ENCODE measurements at regions not wholly inside any gene's neighbourhood (a gene's known extent, or its start where the extent isn't known, plus 50 kb on each side); places are given as distances from the start of the nearest gene placed in this dataset.

GRCh38 chr5:135128361-135128760, 94.3 kb upstream of the PITX1 start:
- no TSS peak for BruUV-seq (replicated peaks)
- TF ChIP-seq CTCF (conservative IDR thresholded peaks at IDR 0.05; ENCODE audit: low read depth, low read length) (no peak), EZH2 (IDR thresholded peaks at IDR 0.05; ENCODE audit: borderline replicate concordance, low read depth, low read length, poor library complexity, severe bottlenecking) (no peak)

DNA sequence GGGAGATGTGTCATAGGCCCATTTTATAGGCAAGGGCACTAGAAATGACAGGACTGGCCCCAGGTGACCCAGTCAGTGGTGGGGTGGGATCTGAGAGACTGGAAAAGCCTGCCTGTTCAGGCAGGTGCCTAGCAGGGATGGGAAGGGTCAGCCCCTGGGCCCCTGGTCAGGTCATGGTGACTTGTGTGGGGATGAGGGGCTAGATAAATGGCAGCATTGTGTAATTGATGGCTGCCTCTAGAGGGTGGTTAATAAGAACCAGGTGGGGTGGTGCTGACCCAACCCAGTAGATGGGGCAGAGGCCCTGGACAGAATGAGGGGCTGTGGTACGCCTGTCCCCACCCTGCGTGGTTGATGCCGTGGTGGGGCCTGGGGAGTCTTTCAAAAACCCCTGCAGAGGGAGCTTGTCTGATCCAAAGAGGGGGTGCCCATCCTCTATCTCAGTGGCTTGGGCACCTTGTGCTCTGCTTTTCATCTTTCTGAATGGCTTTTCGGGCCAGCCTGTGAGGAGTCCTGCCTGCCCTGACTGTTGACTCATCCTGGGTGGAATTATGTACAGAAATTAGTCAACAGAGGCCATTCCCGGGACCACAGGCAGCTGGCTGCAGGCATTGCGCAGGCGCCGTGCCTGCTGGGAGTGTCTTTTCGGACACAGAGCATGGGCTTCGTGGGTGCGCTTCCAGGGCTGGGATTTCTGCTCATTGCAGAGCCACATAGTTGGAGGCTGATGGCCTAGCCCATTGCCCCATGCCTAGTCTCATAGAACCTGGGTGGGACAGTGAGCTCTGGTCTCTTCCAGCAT, 93.6 kb upstream of the PITX1 start:
- Histone ChIP-seq H3K4me3 (ENCODE audit: low read depth, low read length, poor library complexity, severe bottlenecking) (no peak overlapping the region), H3K9me3 (ENCODE audit: low read depth, low read length, poor library complexity, severe bottlenecking) (no peaks in the 10 kb centered on the region), H3K27ac (ENCODE audit: low read depth, low read length, poor library complexity, severe bottlenecking) (no peak overlapping the region), H3K27me3 (replicated peaks; ENCODE audit: insufficient read depth, low read depth, low read length, poor library complexity) (peaks cover 6% of the 10 kb centered on the region), H3K4me1 (ENCODE audit: insufficient read depth, low read length, poor library complexity, severe bottlenecking) (no peaks in the 10 kb centered on the region), H3K36me3 (ENCODE audit: insufficient read depth, low read length, poor library complexity, severe bottlenecking) (no peaks in the 10 kb centered on the region)
- TF ChIP-seq EZH2 (IDR thresholded peaks at IDR 0.05; ENCODE audit: borderline replicate concordance, low read depth, low read length, poor library complexity, severe bottlenecking) (no peak), CTCF (conservative IDR thresholded peaks at IDR 0.05; ENCODE audit: low read depth, low read length) (no peak)
- no peak for DNase-seq (ENCODE audit: low spot score)
- ChIA-PET CTCF (no interaction called here), POLR2A (ENCODE audit: low non-redundant PET) (no interaction called here)
- BruUV-seq (replicated peaks) = no TSS peak
- intact Hi-C loops (cut with micrococcal nuclease; ENCODE audit: unreplicated experiment) = no loop called here

More at GRCh38 chr5:135128361-135128760, 94.3 kb upstream of the PITX1 start:
- intact Hi-C loops (cut with micrococcal nuclease; ENCODE audit: unreplicated experiment) = no loop called here
- Histone ChIP-seq H3K4me3 (ENCODE audit: low read depth, low read length, poor library complexity, severe bottlenecking) (no peak overlapping the region), H3K9me3 (ENCODE audit: low read depth, low read length, poor library complexity, severe bottlenecking) (no peaks in the 10 kb centered on the region), H3K36me3 (ENCODE audit: insufficient read depth, low read length, poor library complexity, severe bottlenecking) (no peaks in the 10 kb centered on the region), H3K27me3 (replicated peaks; ENCODE audit: insufficient read depth, low read depth, low read length, poor library complexity) (peaks cover 6% of the 10 kb centered on the region), H3K4me1 (ENCODE audit: insufficient read depth, low read length, poor library complexity, severe bottlenecking) (no peaks in the 10 kb centered on the region), H3K27ac (ENCODE audit: low read depth, low read length, poor library complexity, severe bottlenecking) (no peak overlapping the region)
- ChIA-PET CTCF (interaction anchor here (0.6 kb wide), 1 partner anchor 12 kb away, joined by 9 read pairs; no protein-coding TSS in a partner anchor), POLR2A (ENCODE audit: low non-redundant PET) (no interaction called here)
- no peak for DNase-seq (ENCODE audit: low spot score)

- no peak for DNase-seq (ENCODE audit: low spot score)
- H3K27ac ChIP-seq (ENCODE audit: low read depth, low read length, poor library complexity, severe bottlenecking) = no peak overlapping the region
- no peak overlapping the region for H3K4me3 ChIP-seq (ENCODE audit: low read depth, low read length, poor library complexity, severe bottlenecking)
- no TSS peak for BruUV-seq (replicated peaks)
- no peaks in the 10 kb centered on the region for H3K4me1 ChIP-seq (ENCODE audit: insufficient read depth, low read length, poor library complexity, severe bottlenecking)
- TF ChIP-seq CTCF (conservative IDR thresholded peaks at IDR 0.05; ENCODE audit: low read depth, low read length) = no peak
- TF ChIP-seq EZH2 (IDR thresholded peaks at IDR 0.05; ENCODE audit: borderline replicate concordance, low read depth, low read length, poor library complexity, severe bottlenecking) = no peak
- no peaks in the 10 kb centered on the region for H3K9me3 ChIP-seq (ENCODE audit: low read depth, low read length, poor library complexity, severe bottlenecking)
- ChIA-PET POLR2A (ENCODE audit: low non-redundant PET) (no interaction called here), CTCF (no interaction called here)
- peaks cover 6% of the 10 kb centered on the region for H3K27me3 ChIP-seq (replicated peaks; ENCODE audit: insufficient read depth, low read depth, low read length, poor library complexity)
- H3K36me3 ChIP-seq (ENCODE audit: insufficient read depth, low read length, poor library complexity, severe bottlenecking) = no peaks in the 10 kb centered on the region
- intact Hi-C loops (cut with micrococcal nuclease; ENCODE audit: unreplicated experiment) = no loop called here
Observed at GRCh38 chr5:135126688-135127438, 92.8 kb upstream of the PITX1 start.
